ENCODE measurements at regions not wholly inside any gene's neighbourhood (a gene's known extent, or its start where the extent isn't known, plus 50 kb on each side); places are given as distances from the start of the nearest gene placed in this dataset.

GRCh38 chr21:31482460-31482859 lies 138.4 kb upstream of the TIAM1 start:
- DNase-seq (ENCODE audit: low read depth): no peak
- in situ Hi-C loops (cut with HindIII; ENCODE audit: low pct_unique_long_range_greater_than_20kb, low sequenced_read_pairs): no loop called here

GRCh38 chr21:31480228-31480627 lies 136.2 kb upstream of the TIAM1 start:
- in situ Hi-C loops (cut with HindIII; ENCODE audit: low pct_unique_long_range_greater_than_20kb, low sequenced_read_pairs): no loop called here
- DNase-seq (ENCODE audit: low read depth): no peak

- in situ Hi-C loops (cut with HindIII; ENCODE audit: low pct_unique_long_range_greater_than_20kb, low sequenced_read_pairs): no loop called here
Observed at GRCh38 chr21:31479714-31480113, 135.7 kb upstream of the TIAM1 start.

GRCh38 chr21:31479222-31479621 lies 135.2 kb upstream of the TIAM1 start:
- no peak for DNase-seq (ENCODE audit: low read depth)
- in situ Hi-C loops (cut with HindIII; ENCODE audit: low pct_unique_long_range_greater_than_20kb, low sequenced_read_pairs): no loop called here

More at GRCh38 chr21:31479714-31480113, 135.7 kb upstream of the TIAM1 start:
- no peak for DNase-seq (ENCODE audit: low read depth)

- in situ Hi-C loops (cut with HindIII; ENCODE audit: low pct_unique_long_range_greater_than_20kb, low sequenced_read_pairs): no loop called here
- no peak for DNase-seq (ENCODE audit: low read depth)
Observed at GRCh38 chr21:31476263-31477022, 132.4 kb upstream of the TIAM1 start.

- DNase-seq (ENCODE audit: low read depth): no peak
- in situ Hi-C loops (cut with HindIII; ENCODE audit: low pct_unique_long_range_greater_than_20kb, low sequenced_read_pairs): no loop called here
Observed at GRCh38 chr21:31475223-31475622, 131.2 kb upstream of the TIAM1 start.

GRCh38 chr21:31473685-31474345 lies 129.8 kb upstream of the TIAM1 start:
- in situ Hi-C loops (cut with HindIII; ENCODE audit: low pct_unique_long_range_greater_than_20kb, low sequenced_read_pairs): no loop called here
- DNase-seq (ENCODE audit: low read depth): peak; percentile 14

- in situ Hi-C loops (cut with HindIII; ENCODE audit: low pct_unique_long_range_greater_than_20kb, low sequenced_read_pairs): no loop called here
Observed at GRCh38 chr21:31471865-31472264, 127.8 kb upstream of the TIAM1 start.

GRCh38 chr21:31470896-31471694 lies 127.0 kb upstream of the TIAM1 start:
- no peak for DNase-seq (ENCODE audit: low read depth)
- in situ Hi-C loops (cut with HindIII; ENCODE audit: low pct_unique_long_range_greater_than_20kb, low sequenced_read_pairs): no loop called here

More at GRCh38 chr21:31471865-31472264, 127.8 kb upstream of the TIAM1 start:
- no peak for DNase-seq (ENCODE audit: low read depth)

- in situ Hi-C loops (cut with HindIII; ENCODE audit: low pct_unique_long_range_greater_than_20kb, low sequenced_read_pairs): no loop called here
- DNase-seq (ENCODE audit: low read depth): no peak
Observed at GRCh38 chr21:31460980-31461379, 116.9 kb upstream of the TIAM1 start.

- in situ Hi-C loops (cut with HindIII; ENCODE audit: low pct_unique_long_range_greater_than_20kb, low sequenced_read_pairs): no loop called here
- no peak for DNase-seq (ENCODE audit: low read depth)
Observed at GRCh38 chr21:31459457-31459856, 115.4 kb upstream of the TIAM1 start.

- no peak for DNase-seq (ENCODE audit: low read depth)
- in situ Hi-C loops (cut with HindIII; ENCODE audit: low pct_unique_long_range_greater_than_20kb, low sequenced_read_pairs): no loop called here
Observed at GRCh38 chr21:31457675-31458074, 113.6 kb upstream of the TIAM1 start.

- in situ Hi-C loops (cut with HindIII; ENCODE audit: low pct_unique_long_range_greater_than_20kb, low sequenced_read_pairs): no loop called here
- DNase-seq (ENCODE audit: low read depth): no peak
Observed at GRCh38 chr21:31456201-31456600, 112.1 kb upstream of the TIAM1 start.

- in situ Hi-C loops (cut with HindIII; ENCODE audit: low pct_unique_long_range_greater_than_20kb, low sequenced_read_pairs): no loop called here
- DNase-seq (ENCODE audit: low read depth): no peak
Observed at GRCh38 chr21:31455506-31455905, 111.4 kb upstream of the TIAM1 start.

- in situ Hi-C loops (cut with HindIII; ENCODE audit: low pct_unique_long_range_greater_than_20kb, low sequenced_read_pairs): no loop called here
Observed at GRCh38 chr21:31450980-31451379, 106.9 kb upstream of the TIAM1 start.

GRCh38 chr21:31449921-31450535 lies 106.0 kb upstream of the TIAM1 start:
- DNase-seq (ENCODE audit: low read depth): no peak
- in situ Hi-C loops (cut with HindIII; ENCODE audit: low pct_unique_long_range_greater_than_20kb, low sequenced_read_pairs): no loop called here

More at GRCh38 chr21:31450980-31451379, 106.9 kb upstream of the TIAM1 start:
- no peak for DNase-seq (ENCODE audit: low read depth)

GRCh38 chr21:31448496-31448895 lies 104.4 kb upstream of the TIAM1 start:
- no peak for DNase-seq (ENCODE audit: low read depth)
- in situ Hi-C loops (cut with HindIII; ENCODE audit: low pct_unique_long_range_greater_than_20kb, low sequenced_read_pairs): no loop called here

GRCh38 chr21:31447505-31447904 lies 103.4 kb upstream of the TIAM1 start:
- DNase-seq (ENCODE audit: low read depth): no peak
- in situ Hi-C loops (cut with HindIII; ENCODE audit: low pct_unique_long_range_greater_than_20kb, low sequenced_read_pairs): no loop called here

All from Caki2 (cell line).